Brain microvascular endothelial cell (primary cell): ENCODE measurements at regions not wholly inside any gene's neighbourhood (a gene's known extent, or its start where the extent isn't known, plus 50 kb on each side); places are given as distances from the start of the nearest gene placed in this dataset.

Source experiments
- DNase-seq: peaks from one replicate; pipeline ENCODE4 v3.0.0-alpha.2; 2020
- H3K27ac ChIP-seq: fragments of 250-450 bp; sonication (Bioruptor Pico); 2 replicates; pipeline ENCODE4 v1.5.1; 2020; ENCODE audit warnings: mild to moderate bottlenecking, moderate library complexity
- H3K27me3 ChIP-seq: fragments of 250-450 bp; sonication (Bioruptor Pico); replicated peaks from 2 replicates; pipeline ENCODE4 v1.5.1; 2020; ENCODE audit warnings: mild to moderate bottlenecking
- H3K36me3 ChIP-seq: fragments of 250-450 bp; sonication (Bioruptor Pico); replicated peaks from 2 replicates; pipeline ENCODE4 v1.5.1; 2020; ENCODE audit warnings: mild to moderate bottlenecking
- H3K4me3 ChIP-seq: 2 replicates; pipeline ENCODE4 v1.5.1; 2011; ENCODE audit warnings: low read depth, mild to moderate bottlenecking, control low read depth, low read length, moderate library complexity
- in situ Hi-C: cut with HindIII; loops from 2 replicates; pipeline ENCODE4 v1.10.0; 2017; ENCODE audit warnings: low sequenced_read_pairs, low pct_ligation_motif_present
- TF ChIP-seq, protein P1 (sequence below): IDR thresholded peaks from 2 replicates; pipeline ENCODE4 v1.5.1; 2011; ENCODE audit warnings: low read depth, mild to moderate bottlenecking, moderate library complexity, low read length, control low read depth, inconsistent platforms; ENCODE audit errors: missing control alignments

DNA sequence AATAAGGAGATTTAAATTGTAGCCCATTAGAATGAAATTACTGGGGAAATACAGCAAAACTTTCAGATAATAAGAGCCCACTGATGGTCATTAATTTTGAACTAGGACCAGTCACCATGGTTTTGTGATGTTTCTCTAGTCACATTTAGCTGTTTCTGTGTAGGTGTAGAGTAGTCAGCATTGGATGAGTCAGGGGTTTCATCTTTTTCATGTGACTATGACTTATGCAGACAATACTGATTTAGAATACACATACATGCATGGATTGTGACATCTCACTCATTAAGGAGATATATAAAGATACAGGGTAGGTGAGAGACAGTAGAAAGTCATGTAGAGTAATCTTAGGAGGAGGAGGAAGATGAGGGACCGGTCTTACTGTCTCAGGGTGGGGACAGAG, 1192.7 kb downstream of the KCNT2 start:
- in situ Hi-C loops, result no loop called here
- Histone ChIP-seq H3K4me3 (no peak overlapping the region), H3K36me3 (no peaks in the 10 kb centered on the region), H3K27me3 (no peaks in the 10 kb centered on the region), H3K27ac (no peak overlapping the region)
- no peak for DNase-seq
- TF ChIP-seq, protein P1, sequence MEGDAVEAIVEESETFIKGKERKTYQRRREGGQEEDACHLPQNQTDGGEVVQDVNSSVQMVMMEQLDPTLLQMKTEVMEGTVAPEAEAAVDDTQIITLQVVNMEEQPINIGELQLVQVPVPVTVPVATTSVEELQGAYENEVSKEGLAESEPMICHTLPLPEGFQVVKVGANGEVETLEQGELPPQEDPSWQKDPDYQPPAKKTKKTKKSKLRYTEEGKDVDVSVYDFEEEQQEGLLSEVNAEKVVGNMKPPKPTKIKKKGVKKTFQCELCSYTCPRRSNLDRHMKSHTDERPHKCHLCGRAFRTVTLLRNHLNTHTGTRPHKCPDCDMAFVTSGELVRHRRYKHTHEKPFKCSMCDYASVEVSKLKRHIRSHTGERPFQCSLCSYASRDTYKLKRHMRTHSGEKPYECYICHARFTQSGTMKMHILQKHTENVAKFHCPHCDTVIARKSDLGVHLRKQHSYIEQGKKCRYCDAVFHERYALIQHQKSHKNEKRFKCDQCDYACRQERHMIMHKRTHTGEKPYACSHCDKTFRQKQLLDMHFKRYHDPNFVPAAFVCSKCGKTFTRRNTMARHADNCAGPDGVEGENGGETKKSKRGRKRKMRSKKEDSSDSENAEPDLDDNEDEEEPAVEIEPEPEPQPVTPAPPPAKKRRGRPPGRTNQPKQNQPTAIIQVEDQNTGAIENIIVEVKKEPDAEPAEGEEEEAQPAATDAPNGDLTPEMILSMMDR, result no peak

DNA sequence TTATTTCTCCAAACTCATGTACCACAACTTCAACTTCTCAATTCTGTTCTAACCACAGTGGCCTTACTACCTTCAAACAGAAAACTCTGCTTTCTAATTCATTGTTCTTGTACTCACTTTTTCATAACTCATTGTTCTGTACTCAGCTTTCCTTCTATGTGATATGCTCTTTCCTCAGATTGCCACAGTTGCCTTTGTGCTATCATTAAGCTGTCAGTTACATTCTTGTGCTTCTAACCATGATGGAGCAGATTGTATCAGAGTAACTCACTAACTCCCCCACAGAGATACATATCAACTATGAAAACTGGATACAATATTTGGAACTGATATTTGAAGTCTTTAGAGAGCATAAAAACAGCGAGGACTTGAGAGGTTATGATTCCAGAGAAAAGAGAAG, 1213.7 kb downstream of the KCNT2 start:
- in situ Hi-C loops, result no loop called here
- H3K27me3 ChIP-seq, result no peaks in the 10 kb centered on the region
- H3K4me3 ChIP-seq, result no peak overlapping the region
- H3K36me3 ChIP-seq, result no peaks in the 10 kb centered on the region
- no peak overlapping the region for H3K27ac ChIP-seq
- TF ChIP-seq, protein P1, result no peak
- DNase-seq, result no peak

DNA sequence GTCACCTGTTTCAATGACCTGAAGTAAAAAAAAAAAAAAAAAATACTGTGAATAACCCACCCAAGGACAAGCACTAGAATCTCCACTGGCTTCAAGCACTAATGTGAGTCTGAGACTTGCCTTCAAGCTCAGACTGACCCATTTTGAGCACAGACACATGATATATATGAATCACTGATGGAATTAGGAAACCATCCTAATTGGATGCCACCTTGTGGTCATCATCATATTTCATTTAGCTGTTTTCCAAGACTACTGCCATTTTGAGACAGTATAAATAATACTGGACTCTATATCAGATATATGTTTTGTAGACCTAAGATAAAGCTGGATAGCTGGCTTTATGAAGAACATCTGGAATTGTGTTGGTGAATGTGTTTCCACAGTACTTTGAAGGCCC, 1232.0 kb downstream of the KCNT2 start:
- in situ Hi-C loops, result no loop called here

DNA sequence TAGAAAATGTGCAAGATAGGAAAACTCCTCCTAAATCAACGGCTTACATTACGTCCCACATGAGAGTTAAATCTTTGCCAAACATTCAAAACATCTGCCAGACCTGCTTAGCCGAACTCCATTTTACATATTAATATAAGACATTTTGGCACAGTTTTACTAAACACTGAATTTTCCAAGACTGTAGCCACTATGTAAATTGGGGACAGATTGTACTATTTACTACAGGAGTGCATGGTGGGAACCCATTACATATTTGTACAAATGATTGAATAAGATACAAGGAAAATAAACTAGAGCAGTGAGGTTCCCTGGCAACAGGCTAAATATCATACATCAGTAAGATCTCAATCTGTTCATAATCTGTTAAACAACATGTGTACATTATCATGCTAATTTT, 1234.4 kb downstream of the KCNT2 start:
- Histone ChIP-seq H3K4me3 (no peak overlapping the region), H3K27me3 (no peaks in the 10 kb centered on the region), H3K27ac (no peak overlapping the region), H3K36me3 (no peaks in the 10 kb centered on the region)
- TF ChIP-seq, protein P1, result no peak
- DNase-seq, result no peak
- in situ Hi-C loops, result no loop called here

More for the DNA sequence above, 1232.0 kb downstream of the KCNT2 start:
- no peak overlapping the region for H3K4me3 ChIP-seq
- H3K36me3 ChIP-seq, result no peaks in the 10 kb centered on the region
- H3K27ac ChIP-seq, result no peak overlapping the region
- DNase-seq, result no peak
- H3K27me3 ChIP-seq, result no peaks in the 10 kb centered on the region
- TF ChIP-seq, protein P1, result no peak

DNA sequence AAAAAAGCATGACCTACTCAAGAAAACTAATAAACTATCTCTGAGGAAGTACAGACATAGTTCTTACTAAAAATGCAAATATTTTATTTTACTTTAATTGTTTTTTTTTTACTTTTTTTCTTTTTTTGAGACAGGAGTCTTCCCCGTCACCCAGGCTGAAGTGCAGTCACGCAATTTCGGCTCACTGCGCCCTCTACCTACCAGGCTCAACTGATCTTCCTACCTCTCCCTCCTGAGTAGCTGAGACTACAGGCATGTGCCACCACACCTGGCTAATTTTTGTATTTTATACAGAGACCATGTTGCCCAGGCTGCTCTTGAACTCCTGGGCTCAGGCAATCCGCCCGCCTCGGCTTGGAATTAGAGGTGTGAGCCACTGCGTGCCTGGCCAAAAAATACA, 1263.1 kb downstream of the KCNT2 start:
- Histone ChIP-seq H3K27me3 (no peaks in the 10 kb centered on the region), H3K27ac (no peak overlapping the region), H3K36me3 (no peaks in the 10 kb centered on the region), H3K4me3 (no peak overlapping the region)
- in situ Hi-C loops, result no loop called here
- TF ChIP-seq, protein P1, result no peak
- no peak for DNase-seq

DNA sequence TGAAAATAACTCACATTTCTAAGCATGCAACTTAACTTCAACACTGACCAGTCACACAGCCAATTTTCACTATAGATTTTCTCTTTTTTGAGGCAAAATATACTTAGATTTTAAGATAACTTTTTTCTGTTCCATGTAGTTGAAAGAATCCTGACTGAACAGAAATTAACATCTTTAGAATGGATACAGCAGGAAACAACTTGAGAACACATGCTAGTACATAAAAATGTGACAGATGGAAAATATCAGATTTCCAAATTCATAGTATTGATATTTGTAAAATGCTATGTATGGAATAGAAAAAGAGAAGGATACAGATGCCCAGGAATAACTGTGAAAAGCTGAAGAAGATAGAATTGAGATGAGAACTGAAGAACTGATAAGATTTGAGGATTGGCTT, 1270.6 kb downstream of the KCNT2 start:
- H3K27ac ChIP-seq, result no peak overlapping the region
- H3K27me3 ChIP-seq, result no peaks in the 10 kb centered on the region
- no peak for DNase-seq
- TF ChIP-seq, protein P1, result no peak
- in situ Hi-C loops, result no loop called here
- H3K36me3 ChIP-seq, result no peaks in the 10 kb centered on the region
- H3K4me3 ChIP-seq, result no peak overlapping the region
